H9 (cell line): ENCODE measurements at regions not wholly inside any gene's neighbourhood (a gene's known extent, or its start where the extent isn't known, plus 50 kb on each side); places are given as distances from the start of the nearest gene placed in this dataset.

Experiments used
- DNase-seq: peaks from one replicate; pipeline ENCODE4 v3.0.0-alpha.2; 2017
- H2AFZ ChIP-seq: one replicate; pipeline ENCODE4 v1.6.1; 2013; ENCODE audit warnings: mild to moderate bottlenecking, low read length, control low read depth, moderate library complexity
- H2AK5ac ChIP-seq: 2 replicates; pipeline ENCODE4 v1.6.1; 2013; ENCODE audit warnings: low read length, control low read depth, mixed read lengths; ENCODE audit not compliant: insufficient read length
- H2BK120ac ChIP-seq: one replicate; pipeline ENCODE4 v1.6.1; 2013; ENCODE audit warnings: low read depth, mild to moderate bottlenecking, low read length, control low read depth, inconsistent platforms; ENCODE audit not compliant: poor library complexity, severe bottlenecking
- H2BK12ac ChIP-seq: 2 replicates; pipeline ENCODE4 v1.6.1; 2013; ENCODE audit warnings: low read length, control low read depth, mixed read lengths, low read depth; ENCODE audit not compliant: insufficient read length
- H2BK15ac ChIP-seq: 2 replicates; pipeline ENCODE4 v1.6.1; 2013; ENCODE audit warnings: low read depth, low read length, control low read depth
- H2BK20ac ChIP-seq: one replicate; pipeline ENCODE4 v1.6.1; 2013; ENCODE audit warnings: low read depth, mild to moderate bottlenecking, low read length, control low read depth, inconsistent platforms; ENCODE audit not compliant: poor library complexity, severe bottlenecking
- H2BK5ac ChIP-seq: 2 replicates; pipeline ENCODE4 v1.6.1; 2013; ENCODE audit warnings: low read length, control low read depth, mixed read lengths; ENCODE audit not compliant: insufficient read length
- H3K14ac ChIP-seq: 2 replicates; pipeline ENCODE4 v1.6.1; 2013; ENCODE audit warnings: low read length, control low read depth; ENCODE audit not compliant: insufficient read depth
- H3K18ac ChIP-seq: 2 replicates; pipeline ENCODE4 v1.6.1; 2013; ENCODE audit warnings: low read depth, mild to moderate bottlenecking, mixed read lengths, low read length, control low read depth; ENCODE audit not compliant: insufficient read length
- H3K23ac ChIP-seq: 2 replicates; pipeline ENCODE4 v1.6.1; 2013; ENCODE audit warnings: low read length, control low read depth, mixed read lengths, low read depth; ENCODE audit not compliant: insufficient read length
- H3K23me2 ChIP-seq: 2 replicates; pipeline ENCODE4 v1.6.1; 2013; ENCODE audit warnings: low read depth, mild to moderate bottlenecking, mixed read lengths, low read length, control low read depth; ENCODE audit not compliant: insufficient read length, poor library complexity, severe bottlenecking
- H3K27ac ChIP-seq: 2 replicates; pipeline ENCODE4 v1.5.1; 2013; ENCODE audit warnings: low read length, control low read depth, mixed read lengths, low read depth; ENCODE audit not compliant: insufficient read length
- H3K27me3 ChIP-seq: 2 replicates; pipeline ENCODE4 v1.6.1; 2013; ENCODE audit warnings: low read length, control low read depth, inconsistent platforms; ENCODE audit not compliant: insufficient read depth
- H3K4ac ChIP-seq: 2 replicates; pipeline ENCODE4 v1.6.1; 2013; ENCODE audit warnings: low read depth, mild to moderate bottlenecking, control low read depth, inconsistent platforms, low read length, moderate library complexity
- H3K4me1 ChIP-seq: 2 replicates; pipeline ENCODE4 v1.6.1; 2013; ENCODE audit warnings: low read length, control low read depth, inconsistent platforms; ENCODE audit not compliant: insufficient read depth
- H3K4me2 ChIP-seq: 2 replicates; pipeline ENCODE4 v1.6.1; 2013; ENCODE audit warnings: low read length, control low read depth, mixed read lengths; ENCODE audit not compliant: insufficient read length, insufficient read depth
- H3K56ac ChIP-seq: 2 replicates; pipeline ENCODE4 v1.6.1; 2013; ENCODE audit warnings: low read depth, mild to moderate bottlenecking, mixed read lengths, low read length, control low read depth; ENCODE audit not compliant: insufficient read length
- H3K79me1 ChIP-seq: 2 replicates; pipeline ENCODE4 v1.6.1; 2013; ENCODE audit warnings: low read depth, mild to moderate bottlenecking, moderate library complexity, low read length, control low read depth, inconsistent platforms; ENCODE audit not compliant: insufficient read depth, poor library complexity, severe bottlenecking
- H3K79me2 ChIP-seq: 2 replicates; pipeline ENCODE4 v1.6.1; 2013; ENCODE audit warnings: low read length, control low read depth, inconsistent platforms; ENCODE audit not compliant: insufficient read depth
- H3K9ac ChIP-seq: 2 replicates; pipeline ENCODE4 v1.6.1; 2013; ENCODE audit warnings: low read length, control low read depth, mixed read lengths; ENCODE audit not compliant: insufficient read length; ENCODE audit errors: extremely low read depth
- H3K9me3 ChIP-seq: one replicate; pipeline ENCODE4 v1.6.1; 2013; ENCODE audit warnings: low read depth, low read length, inconsistent platforms; ENCODE audit not compliant: control insufficient read depth
- H3T11ph ChIP-seq: one replicate; pipeline ENCODE4 v1.6.1; 2013; ENCODE audit warnings: mild to moderate bottlenecking, low read length, control low read depth, inconsistent platforms
- H4K20me1 ChIP-seq: one replicate; pipeline ENCODE4 v1.6.1; 2013; ENCODE audit not compliant: control insufficient read depth, insufficient read length, insufficient read depth
- H4K5ac ChIP-seq: 2 replicates; pipeline ENCODE4 v1.6.1; 2013; ENCODE audit warnings: low read depth, mild to moderate bottlenecking, mixed read lengths, low read length, control low read depth; ENCODE audit not compliant: insufficient read length
- H4K8ac ChIP-seq: replicated peaks from 2 replicates; pipeline ENCODE4 v1.6.1; 2013; ENCODE audit warnings: low read length, control low read depth, mixed read lengths, low read depth; ENCODE audit not compliant: insufficient read length
- H4K91ac ChIP-seq: 2 replicates; pipeline ENCODE4 v1.6.1; 2013; ENCODE audit warnings: low read depth, mild to moderate bottlenecking, moderate library complexity, mixed read lengths, low read length, control low read depth; ENCODE audit not compliant: insufficient read length
- H3K27ac Mint-ChIP-seq, 3 experiments: 2 replicates in 2 of 3; 3 replicates in 1 of 3; pipeline ENCODE4 v1.8.0; 2020 to 2021; ENCODE audit warnings: mixed read lengths in 3 of 3, mild to moderate bottlenecking in 1 of 3, moderate library complexity in 1 of 3
- H3K27me3 Mint-ChIP-seq: 2 replicates; pipeline ENCODE4 v1.8.0; 2021; ENCODE audit warnings: low read depth, mild to moderate bottlenecking, moderate library complexity, mixed read lengths
- H3K36me3 Mint-ChIP-seq, 3 experiments: 2 replicates in 2 of 3; 3 replicates in 1 of 3; pipeline ENCODE4 v1.8.0; 2020 to 2021; ENCODE audit warnings: low read depth in 3 of 3, mixed read lengths in 3 of 3; ENCODE audit not compliant: insufficient read depth in 1 of 3
- H3K4me1 Mint-ChIP-seq, 2 experiments: 2 replicates each; pipeline ENCODE4 v1.8.0; 2020; ENCODE audit warnings: mixed read lengths in 2 of 2
- H3K4me3 Mint-ChIP-seq, 2 experiments: 2 replicates in 1 of 2; 3 replicates in 1 of 2; pipeline ENCODE4 v1.8.0; 2020 to 2021; ENCODE audit warnings: mild to moderate bottlenecking in 2 of 2, mixed read lengths in 2 of 2, moderate library complexity in 1 of 2
- H3K9me3 Mint-ChIP-seq, 2 experiments: 2 replicates in 1 of 2; 3 replicates in 1 of 2; pipeline ENCODE4 v1.8.0; 2020; ENCODE audit warnings: mild to moderate bottlenecking in 2 of 2, mixed read lengths in 2 of 2, moderate library complexity in 1 of 2
- WGBS: extraction: QIAGEN DNeasy Blood & Tissue Kit; methylation state at CpG from one replicate; pipeline ENCODE4 v1.1.7; 2013; ENCODE audit warnings: missing lambda C conversion rate, low lambda C conversion rate, mixed read lengths; ENCODE audit not compliant: insufficient read length; ENCODE audit errors: extremely low coverage; 5-methylcytosine and 5-hydroxymethylcytosine counted together
- TF ChIP-seq, protein P1 (sequence below): fragments of 200-600 bp; sonication (generic); conservative IDR thresholded peaks from 3 replicates; pipeline ENCODE4 v1.8.0; 2021; ENCODE audit warnings: antibody characterized with exemption, mild to moderate bottlenecking

DNA sequence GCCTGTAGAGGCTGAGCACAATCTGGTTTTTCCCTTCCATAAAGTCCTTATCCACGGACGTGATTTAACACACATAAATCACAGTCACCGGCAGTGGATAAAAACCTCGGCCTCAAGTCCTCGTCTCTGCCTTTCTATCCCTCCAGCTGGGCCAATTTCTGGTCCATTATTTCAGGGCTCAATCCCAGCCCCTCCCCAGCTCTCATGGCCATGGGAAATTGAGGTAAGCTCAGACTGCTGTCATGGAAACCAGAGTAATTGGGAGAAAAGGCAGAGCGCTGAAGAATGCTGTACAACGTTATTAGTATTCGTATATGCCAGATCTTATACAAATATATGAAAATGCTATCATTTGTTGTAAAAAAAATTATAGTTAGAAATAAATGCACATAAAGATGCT is 86.2 kb upstream of the USP29 start:
- no peaks in the 10 kb centered on the region for H3K23me2 ChIP-seq
- no peak for DNase-seq
- no peak overlapping the region for H2BK12ac ChIP-seq
- Mint-ChIP-seq H3K27me3 (no peaks in the 10 kb centered on the region; the same call in 1 of the 2 replicates), H3K4me1 (no peaks in the 10 kb centered on the region), H3K36me3 (peaks cover 14 to 43% (median 19%) of the 10 kb centered on the region in 3 experiments; a peak in 6 of 7 replicates), H3K27ac (no peak overlapping the region), H3K9me3 (peaks cover 92 to 95% of the 10 kb centered on the region in 2 experiments), H3K4me3 (no peak overlapping the region)
- no peak overlapping the region for H2AK5ac ChIP-seq
- no peak overlapping the region for H2AFZ ChIP-seq
- H3K23ac ChIP-seq, result no peak overlapping the region
- H3K18ac ChIP-seq, result no peak overlapping the region
- TF ChIP-seq, protein P1, sequence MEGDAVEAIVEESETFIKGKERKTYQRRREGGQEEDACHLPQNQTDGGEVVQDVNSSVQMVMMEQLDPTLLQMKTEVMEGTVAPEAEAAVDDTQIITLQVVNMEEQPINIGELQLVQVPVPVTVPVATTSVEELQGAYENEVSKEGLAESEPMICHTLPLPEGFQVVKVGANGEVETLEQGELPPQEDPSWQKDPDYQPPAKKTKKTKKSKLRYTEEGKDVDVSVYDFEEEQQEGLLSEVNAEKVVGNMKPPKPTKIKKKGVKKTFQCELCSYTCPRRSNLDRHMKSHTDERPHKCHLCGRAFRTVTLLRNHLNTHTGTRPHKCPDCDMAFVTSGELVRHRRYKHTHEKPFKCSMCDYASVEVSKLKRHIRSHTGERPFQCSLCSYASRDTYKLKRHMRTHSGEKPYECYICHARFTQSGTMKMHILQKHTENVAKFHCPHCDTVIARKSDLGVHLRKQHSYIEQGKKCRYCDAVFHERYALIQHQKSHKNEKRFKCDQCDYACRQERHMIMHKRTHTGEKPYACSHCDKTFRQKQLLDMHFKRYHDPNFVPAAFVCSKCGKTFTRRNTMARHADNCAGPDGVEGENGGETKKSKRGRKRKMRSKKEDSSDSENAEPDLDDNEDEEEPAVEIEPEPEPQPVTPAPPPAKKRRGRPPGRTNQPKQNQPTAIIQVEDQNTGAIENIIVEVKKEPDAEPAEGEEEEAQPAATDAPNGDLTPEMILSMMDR, result no peak
- H3K56ac ChIP-seq, result no peak overlapping the region
- WGBS, result no CpG with 5 or more reads among the region's 8 CpGs
- no peaks in the 10 kb centered on the region for H3K4me1 ChIP-seq
- H2BK15ac ChIP-seq, result no peak overlapping the region
- H2BK20ac ChIP-seq, result no peak overlapping the region
- no peaks in the 10 kb centered on the region for H4K20me1 ChIP-seq
- no peak overlapping the region for H4K91ac ChIP-seq
- no peak overlapping the region for H4K5ac ChIP-seq
- H3K4me2 ChIP-seq, result no peak overlapping the region
- H4K8ac ChIP-seq, result no peak overlapping the region
- no peaks in the 10 kb centered on the region for H3K79me2 ChIP-seq
- H3K27me3 ChIP-seq, result no peaks in the 10 kb centered on the region
- H3T11ph ChIP-seq, result no peak overlapping the region
- no peak overlapping the region for H2BK5ac ChIP-seq
- H2BK120ac ChIP-seq, result no peak overlapping the region
- no peak overlapping the region for H3K4ac ChIP-seq
- no peak overlapping the region for H3K9ac ChIP-seq
- no peak overlapping the region for H3K27ac ChIP-seq
- no peaks in the 10 kb centered on the region for H3K79me1 ChIP-seq
- peaks cover 83% of the 10 kb centered on the region for H3K9me3 ChIP-seq
- no peak overlapping the region for H3K14ac ChIP-seq
